GM18519 (cell line): ENCODE measurements at regions not wholly inside any gene's neighbourhood (a gene's known extent, or its start where the extent isn't known, plus 50 kb on each side); places are given as distances from the start of the nearest gene placed in this dataset.

Experiments used
- ATAC-seq: cut with Tn5 transposase; IDR thresholded peaks from one replicate; pipeline ENCODE4 v1.9.1; 2021; ENCODE audit warnings: mild to moderate bottlenecking, moderate library complexity; ENCODE audit not compliant: unreplicated experiment, low FRiP score

GRCh38 chr2:219929835-219930234 lies 302.4 kb downstream of the SLC4A3 start:
- no peak for ATAC-seq

DNA sequence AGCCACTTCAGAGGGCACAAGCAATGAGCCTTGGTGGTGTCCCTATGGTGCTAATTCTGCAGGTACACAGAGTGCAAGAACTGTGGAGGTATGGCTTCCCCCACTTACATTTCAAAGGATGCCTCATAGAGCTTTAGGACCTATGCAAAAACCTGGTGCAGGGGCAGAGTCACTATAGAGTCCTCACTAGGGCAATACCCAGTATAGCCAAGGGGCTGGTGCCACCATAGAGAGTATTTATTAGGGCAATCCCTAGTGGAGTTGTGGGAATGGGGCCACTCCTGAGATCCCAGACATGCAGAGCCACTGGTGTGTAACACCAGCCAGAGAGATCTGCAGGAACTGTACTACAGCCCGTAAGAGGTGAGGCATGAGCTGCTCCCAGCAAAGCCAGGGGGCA lies 312.2 kb downstream of the SLC4A3 start:
- no peak for ATAC-seq

- ATAC-seq = no peak
Measured at GRCh38 chr2:219944866-219945265, 317.4 kb downstream of the SLC4A3 start.

DNA sequence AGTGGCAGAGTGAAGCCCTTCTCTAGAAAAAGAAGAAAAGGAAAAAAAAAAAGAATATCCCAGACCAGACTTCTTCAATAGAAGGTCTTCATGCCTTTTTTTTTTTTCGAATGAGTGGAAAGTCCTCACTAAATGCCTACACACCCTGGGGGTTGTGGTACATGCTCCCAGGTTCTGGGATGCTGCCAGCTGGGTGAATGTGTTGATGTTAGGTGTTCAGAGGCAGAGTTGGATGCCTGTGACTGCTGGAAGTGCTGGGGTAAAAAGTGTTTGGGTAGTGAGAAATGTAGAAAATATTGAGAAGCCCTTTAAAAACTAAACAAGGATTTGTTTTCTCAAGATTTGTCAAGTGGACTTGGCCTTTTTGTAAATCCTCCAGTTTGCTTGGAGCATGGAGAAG lies 318.6 kb downstream of the SLC4A3 start:
- ATAC-seq = no peak

GRCh38 chr2:219946529-219946928 lies 319.1 kb downstream of the SLC4A3 start:
- ATAC-seq = no peak

DNA sequence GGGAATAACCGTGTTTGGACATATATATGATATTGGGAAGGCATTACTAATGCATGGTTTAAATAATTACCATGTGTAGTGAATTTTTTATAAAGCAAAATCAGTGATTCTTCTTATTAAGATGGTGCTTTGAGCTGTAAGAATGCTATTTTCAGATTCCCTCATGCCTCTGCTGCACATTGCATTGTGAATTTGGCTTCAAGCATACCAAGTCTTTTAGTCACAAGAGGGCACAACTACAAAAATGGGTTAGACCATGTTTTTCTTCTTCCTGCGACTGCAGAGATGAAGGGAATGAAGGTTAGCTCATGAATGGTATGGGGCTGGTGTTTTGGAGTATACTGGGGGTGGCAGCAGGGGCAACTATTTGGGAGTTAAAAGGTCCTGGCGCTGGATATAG lies 320.1 kb downstream of the SLC4A3 start:
- ATAC-seq = no peak

DNA sequence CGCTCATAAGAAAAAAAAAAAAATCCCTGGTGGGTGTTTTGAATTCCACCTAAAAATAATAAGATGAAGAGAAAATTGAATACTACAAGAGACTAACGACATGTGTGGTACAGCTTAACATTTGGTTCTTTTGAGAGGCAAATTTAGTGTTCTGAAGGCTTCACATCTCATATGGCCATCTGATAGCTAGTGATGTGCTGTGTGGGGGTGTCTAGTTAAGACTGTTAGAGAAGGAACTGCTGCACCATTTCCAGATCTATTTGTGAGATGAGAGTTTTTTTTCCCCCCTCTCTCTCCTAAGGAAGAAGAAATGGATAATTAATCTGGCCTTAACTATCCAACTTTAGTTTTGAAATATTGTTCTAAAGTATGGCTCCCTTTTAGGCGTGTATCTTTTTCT lies 321.6 kb downstream of the SLC4A3 start:
- no peak for ATAC-seq

- no peak for ATAC-seq
Measured at GRCh38 chr2:219951099-219951498, 323.7 kb downstream of the SLC4A3 start.

GRCh38 chr2:219954331-219954730 lies 326.9 kb downstream of the SLC4A3 start:
- ATAC-seq = no peak

DNA sequence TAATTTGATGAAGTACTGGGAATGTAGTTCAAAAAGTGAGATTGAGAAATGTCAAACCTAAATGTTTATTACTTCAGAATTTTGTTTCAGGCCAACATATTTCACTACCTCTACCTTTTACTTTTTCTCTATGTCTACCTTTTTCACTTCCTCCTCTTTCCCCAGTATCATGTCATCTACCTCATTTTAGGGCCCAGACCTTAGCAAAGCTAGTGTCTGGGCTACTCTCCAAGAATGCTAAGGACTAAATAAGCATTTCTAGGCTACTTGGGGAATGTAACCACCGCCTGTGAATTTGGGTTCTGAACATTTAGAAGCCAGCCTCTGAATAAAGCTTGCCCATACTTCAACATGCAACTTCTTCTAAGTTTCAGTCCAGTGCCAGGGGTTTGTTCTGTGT lies 330.4 kb downstream of the SLC4A3 start:
- ATAC-seq = no peak

GRCh38 chr2:219958941-219959340 lies 331.5 kb downstream of the SLC4A3 start:
- no peak for ATAC-seq

DNA sequence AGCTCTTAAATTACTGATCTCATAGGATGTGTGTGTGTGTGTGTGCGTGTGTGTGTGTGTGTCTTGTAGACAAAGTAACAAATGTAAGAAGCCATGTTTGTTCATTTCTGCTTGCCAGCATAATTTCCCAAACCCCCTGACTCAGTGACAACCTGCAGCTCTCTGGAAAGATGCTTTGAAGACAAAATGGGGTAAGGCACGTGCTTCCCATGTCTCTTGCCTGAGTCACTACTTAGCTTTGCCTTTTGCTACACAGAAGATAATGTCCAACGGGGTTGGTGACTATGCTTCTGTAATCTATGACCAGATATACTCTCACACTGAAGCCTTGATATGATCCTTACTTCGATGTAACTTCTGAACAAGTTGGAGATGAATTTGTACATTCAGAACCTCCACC lies 332.0 kb downstream of the SLC4A3 start:
- no peak for ATAC-seq

- no peak for ATAC-seq
Measured at GRCh38 chr2:219961947-219962498, 334.6 kb downstream of the SLC4A3 start.

DNA sequence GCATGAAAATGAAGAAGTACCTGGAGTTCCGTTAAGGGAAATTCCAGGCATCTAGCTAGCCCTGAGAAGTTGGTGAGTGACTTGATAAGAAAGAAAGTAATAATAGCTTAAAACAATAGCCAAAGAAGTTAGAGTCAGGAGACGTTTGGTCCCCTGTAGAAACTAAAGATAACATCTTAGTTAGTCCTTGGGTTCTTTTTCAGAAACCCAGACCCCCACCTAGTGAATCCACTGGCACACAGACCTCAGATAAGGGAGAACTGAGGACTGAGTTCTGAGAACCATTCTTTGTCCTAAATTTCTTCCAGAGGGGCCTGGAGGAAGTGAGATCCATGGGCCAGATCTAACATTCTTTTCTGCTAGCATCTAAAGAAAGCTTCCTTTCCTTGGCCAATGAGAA lies 335.4 kb downstream of the SLC4A3 start:
- ATAC-seq = no peak

- ATAC-seq = no peak
Measured at GRCh38 chr2:219965287-219966194, 338.1 kb downstream of the SLC4A3 start.

DNA sequence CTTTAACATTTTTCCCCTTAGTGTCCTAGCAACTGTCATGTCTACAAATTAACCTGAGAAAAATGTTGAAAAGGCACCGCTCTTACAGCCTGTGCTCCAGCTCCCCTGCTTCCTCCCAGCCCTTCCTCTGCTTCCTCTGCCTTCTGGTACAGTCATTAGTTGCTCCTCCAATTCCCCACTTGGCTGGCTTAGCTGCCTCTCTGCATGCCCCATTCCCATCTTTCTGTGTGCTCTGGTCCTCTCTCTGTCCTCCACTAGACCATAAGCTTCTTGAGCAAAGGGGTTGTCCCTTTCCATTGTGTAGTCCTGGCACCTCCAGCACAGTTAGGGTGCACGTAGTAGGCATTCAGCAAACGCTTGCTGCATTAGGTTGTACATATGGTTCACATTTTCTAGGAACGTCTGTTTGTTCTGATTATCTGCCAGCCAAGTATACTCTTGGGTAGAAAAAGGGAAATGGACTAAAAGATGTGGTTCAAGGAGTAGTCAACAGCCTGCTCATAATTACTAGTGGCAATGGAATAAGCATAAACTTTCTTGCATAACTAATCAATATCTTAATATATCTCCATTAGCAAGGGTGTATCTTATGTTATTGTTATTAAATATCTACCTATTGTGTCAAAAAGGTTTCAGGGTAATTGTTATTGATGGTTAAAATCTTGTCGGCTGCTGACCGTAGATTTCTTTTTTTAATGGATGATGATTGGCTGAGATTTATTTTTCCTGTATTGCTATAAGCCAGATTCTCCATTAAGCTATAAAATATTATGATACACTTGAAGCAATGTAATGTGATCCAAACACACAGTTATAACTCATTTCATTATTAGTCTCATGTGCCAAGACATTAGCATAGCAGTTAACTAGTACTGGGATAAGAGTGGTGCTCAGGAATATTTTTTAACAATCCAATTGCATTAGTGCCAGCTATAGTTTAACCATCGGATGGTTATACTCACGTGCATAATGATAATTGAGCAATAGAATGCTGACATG lies 340.1 kb downstream of the SLC4A3 start:
- ATAC-seq = no peak

- no peak for ATAC-seq
Measured at GRCh38 chr2:219968685-219969345, 341.4 kb downstream of the SLC4A3 start.

GRCh38 chr2:219969508-219969907 lies 342.1 kb downstream of the SLC4A3 start:
- ATAC-seq = no peak

DNA sequence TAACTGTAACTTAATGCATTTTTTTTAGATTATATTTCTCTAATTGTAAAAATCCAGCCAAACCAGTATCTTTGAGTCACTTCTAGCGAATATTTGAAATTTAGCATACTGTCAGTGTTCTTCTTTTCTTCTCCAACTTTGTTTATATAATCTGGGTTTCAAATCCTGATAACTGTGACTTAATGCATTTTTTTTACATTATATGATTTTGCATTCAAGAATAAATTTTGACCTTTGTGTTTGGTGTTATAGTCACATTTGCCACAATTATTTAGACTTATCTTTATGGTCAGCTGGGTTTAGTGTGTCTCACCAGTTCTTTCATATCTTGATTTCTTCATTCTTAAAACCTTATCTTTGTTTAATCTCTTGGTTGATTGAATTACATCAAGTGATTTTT lies 345.7 kb downstream of the SLC4A3 start:
- no peak for ATAC-seq

GRCh38 chr2:219976871-219977270 lies 349.4 kb downstream of the SLC4A3 start:
- no peak for ATAC-seq
